ENCODE measurements at regions not wholly inside any gene's neighbourhood (a gene's known extent, or its start where the extent isn't known, plus 50 kb on each side); places are given as distances from the start of the nearest gene placed in this dataset.

GRCh38 chr1:90621986-90622385 is 95.1 kb downstream of the BARHL2 start:
- no peak for TF ChIP-seq CTCF (IDR thresholded peaks at IDR 0.05 in 4 of 5, conservative IDR thresholded peaks at IDR 0.05 in 1 of 5)
- no peak for TF ChIP-seq POLR2A (IDR thresholded peaks at IDR 0.05)
